ENCODE measurements at regions not wholly inside any gene's neighbourhood (a gene's known extent, or its start where the extent isn't known, plus 50 kb on each side); places are given as distances from the start of the nearest gene placed in this dataset.

- TF ChIP-seq EP300 (IDR thresholded peaks at IDR 0.05) = no peak
- TF ChIP-seq POLR2A (IDR thresholded peaks at IDR 0.05) = no peak
- no peak for TF ChIP-seq POLR2AphosphoS5 (IDR thresholded peaks at IDR 0.05)
- TF ChIP-seq, protein P1, sequence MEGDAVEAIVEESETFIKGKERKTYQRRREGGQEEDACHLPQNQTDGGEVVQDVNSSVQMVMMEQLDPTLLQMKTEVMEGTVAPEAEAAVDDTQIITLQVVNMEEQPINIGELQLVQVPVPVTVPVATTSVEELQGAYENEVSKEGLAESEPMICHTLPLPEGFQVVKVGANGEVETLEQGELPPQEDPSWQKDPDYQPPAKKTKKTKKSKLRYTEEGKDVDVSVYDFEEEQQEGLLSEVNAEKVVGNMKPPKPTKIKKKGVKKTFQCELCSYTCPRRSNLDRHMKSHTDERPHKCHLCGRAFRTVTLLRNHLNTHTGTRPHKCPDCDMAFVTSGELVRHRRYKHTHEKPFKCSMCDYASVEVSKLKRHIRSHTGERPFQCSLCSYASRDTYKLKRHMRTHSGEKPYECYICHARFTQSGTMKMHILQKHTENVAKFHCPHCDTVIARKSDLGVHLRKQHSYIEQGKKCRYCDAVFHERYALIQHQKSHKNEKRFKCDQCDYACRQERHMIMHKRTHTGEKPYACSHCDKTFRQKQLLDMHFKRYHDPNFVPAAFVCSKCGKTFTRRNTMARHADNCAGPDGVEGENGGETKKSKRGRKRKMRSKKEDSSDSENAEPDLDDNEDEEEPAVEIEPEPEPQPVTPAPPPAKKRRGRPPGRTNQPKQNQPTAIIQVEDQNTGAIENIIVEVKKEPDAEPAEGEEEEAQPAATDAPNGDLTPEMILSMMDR (IDR thresholded peaks at IDR 0.05) = no peak
- peaks cover 0 to 10% (median 8%) of the 10 kb centered on the region in 4 donors for H3K4me1 ChIP-seq
- 78% methylated on average over 6 of the region's 6 CpGs for WGBS, 2 donors
- no peak overlapping the region for H3K27ac ChIP-seq
- no peaks in the 10 kb centered on the region for H3K36me3 ChIP-seq
- DNase-seq = no peak
- intact Hi-C loops (cut with DNase I) = no loop called here
- H3K4me3 ChIP-seq = no peak overlapping the region
- no peaks in the 10 kb centered on the region for H3K27me3 ChIP-seq
- H3K9me3 ChIP-seq = peaks cover 0 to 3% (median 0%) of the 10 kb centered on the region in 4 donors
Measured at GRCh38 chr2:136363470-136363869, 245.5 kb upstream of the CXCR4 start.

DNA sequence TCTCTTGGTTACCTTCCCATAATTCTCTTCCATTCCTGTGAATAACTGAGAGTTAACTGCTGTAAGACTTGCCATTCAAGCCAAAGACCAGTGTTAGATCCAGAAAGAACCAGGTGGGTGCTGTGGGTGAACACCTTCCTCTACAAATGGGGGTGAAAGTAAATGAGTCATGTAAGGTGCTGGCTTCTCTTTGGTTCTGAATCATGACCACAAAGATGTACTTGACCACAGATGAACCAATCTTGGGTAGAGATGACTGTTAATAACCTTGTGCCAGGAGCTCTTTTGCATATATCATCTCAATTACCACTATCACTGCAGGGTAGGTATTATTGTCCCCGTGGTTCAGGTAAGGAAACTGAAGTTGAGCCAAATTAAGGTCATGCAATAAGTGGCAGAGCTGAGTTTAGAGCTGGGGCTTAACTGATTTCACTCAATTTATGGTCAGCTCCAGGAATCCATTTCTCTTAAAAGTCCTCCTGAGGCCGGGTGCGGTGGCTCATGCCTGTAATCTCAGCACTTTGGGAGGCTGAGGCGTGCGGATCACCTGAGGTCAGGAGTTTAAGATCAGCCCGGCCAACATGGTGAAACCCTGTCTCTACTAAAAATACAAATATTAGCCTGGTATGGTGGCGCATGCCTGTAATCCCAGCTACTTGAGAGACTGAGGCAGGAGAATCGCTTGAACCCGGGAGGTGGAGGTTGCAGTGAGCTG is 244.9 kb upstream of the CXCR4 start:
- H3K9me3 ChIP-seq = peaks cover 0 to 3% (median 0%) of the 10 kb centered on the region in 4 donors
- H3K4me1 ChIP-seq = peaks cover 0 to 10% (median 8%) of the 10 kb centered on the region in 4 donors
- WGBS, 2 donors = 84 to 85% methylated on average over 9 of the region's 9 CpGs
- H3K27me3 ChIP-seq = no peaks in the 10 kb centered on the region
- no peak for DNase-seq
- no peak overlapping the region for H3K4me3 ChIP-seq
- intact Hi-C loops (cut with DNase I) = no loop called here
- H3K36me3 ChIP-seq = no peaks in the 10 kb centered on the region
- no peak overlapping the region for H3K27ac ChIP-seq
- no peak for TF ChIP-seq EP300 (IDR thresholded peaks at IDR 0.05)
- TF ChIP-seq, protein P1 (IDR thresholded peaks at IDR 0.05) = no peak
- TF ChIP-seq POLR2AphosphoS5 (IDR thresholded peaks at IDR 0.05) = no peak
- no peak for TF ChIP-seq POLR2A (IDR thresholded peaks at IDR 0.05)

- intact Hi-C loops (cut with DNase I) = no loop called here
- DNase-seq = no peak
- H3K36me3 ChIP-seq = no peaks in the 10 kb centered on the region
- 88 to 89% methylated on average over 3 of the region's 3 CpGs for WGBS, 2 donors
- H3K4me3 ChIP-seq = no peak overlapping the region
- peaks cover 0 to 10% (median 8%) of the 10 kb centered on the region in 4 donors for H3K4me1 ChIP-seq
- no peak overlapping the region for H3K27ac ChIP-seq
- no peak for TF ChIP-seq EP300 (IDR thresholded peaks at IDR 0.05)
- TF ChIP-seq POLR2A (IDR thresholded peaks at IDR 0.05) = no peak
- TF ChIP-seq, protein P1 (IDR thresholded peaks at IDR 0.05) = no peak
- TF ChIP-seq POLR2AphosphoS5 (IDR thresholded peaks at IDR 0.05) = no peak
- no peaks in the 10 kb centered on the region for H3K9me3 ChIP-seq
- H3K27me3 ChIP-seq = no peaks in the 10 kb centered on the region
Measured at GRCh38 chr2:136361521-136361920, 243.6 kb upstream of the CXCR4 start.

GRCh38 chr2:136360790-136361189 is 242.8 kb upstream of the CXCR4 start:
- H3K9me3 ChIP-seq = no peaks in the 10 kb centered on the region
- intact Hi-C loops (cut with DNase I) = no loop called here
- H3K27me3 ChIP-seq = no peaks in the 10 kb centered on the region
- no peak for DNase-seq
- H3K4me1 ChIP-seq = peaks cover 0 to 10% (median 8%) of the 10 kb centered on the region in 4 donors
- H3K27ac ChIP-seq = no peak overlapping the region
- H3K36me3 ChIP-seq = no peaks in the 10 kb centered on the region
- no peak overlapping the region for H3K4me3 ChIP-seq
- 79 to 94% methylated on average over 6 of the region's 6 CpGs for WGBS, 2 donors
- TF ChIP-seq POLR2A (IDR thresholded peaks at IDR 0.05) = no peak

GRCh38 chr2:136359121-136359965 is 241.4 kb upstream of the CXCR4 start:
- Histone ChIP-seq H3K4me3 (no peak overlapping the region), H3K27me3 (no peaks in the 10 kb centered on the region), H3K4me1 (peaks cover 0 to 10% (median 8%) of the 10 kb centered on the region in 4 donors), H3K9me3 (no peaks in the 10 kb centered on the region), H3K27ac (no peak overlapping the region), H3K36me3 (no peaks in the 10 kb centered on the region)
- intact Hi-C loops (cut with DNase I) = no loop called here
- 80 to 86% methylated on average over 5 of the region's 5 CpGs for WGBS, 2 donors
- DNase-seq = no peak
- no peak for TF ChIP-seq POLR2AphosphoS5 (IDR thresholded peaks at IDR 0.05)
